GM23338 (cell line): ENCODE measurements at regions not wholly inside any gene's neighbourhood (a gene's known extent, or its start where the extent isn't known, plus 50 kb on each side); places are given as distances from the start of the nearest gene placed in this dataset.

Experiments used
- ATAC-seq: fragments of 200-7000 bp; cut with Tn5 transposase; 3 replicates; pipeline ENCODE4 v1.9.1; 2020
- DNase-seq: peaks from one replicate; pipeline ENCODE4 v3.0.0-alpha.2; 2015; ENCODE audit warnings: low spot score
- H2AFZ ChIP-seq: fragments of 200-600 bp; sonication (generic); 2 replicates; pipeline ENCODE4 v1.8.0; 2016; ENCODE audit warnings: antibody characterized with exemption, mild to moderate bottlenecking, moderate library complexity
- H3F3A ChIP-seq: fragments of 200-600 bp; sonication (generic); replicated peaks from 2 replicates; pipeline ENCODE4 v1.8.0; 2017; ENCODE audit warnings: antibody characterized with exemption, mixed run types, low read depth
- H3K27ac ChIP-seq: fragments of 200-600 bp; sonication (generic); 2 replicates; pipeline ENCODE4 v1.6.1; 2016; ENCODE audit warnings: low read depth
- H3K27me3 ChIP-seq: fragments of 200-600 bp; sonication (generic); 2 replicates; pipeline ENCODE4 v1.8.0; 2016; ENCODE audit warnings: mild to moderate bottlenecking, mixed run types, moderate library complexity; ENCODE audit not compliant: insufficient read depth
- H3K36me3 ChIP-seq: fragments of 200-600 bp; sonication (generic); 2 replicates; pipeline ENCODE4 v1.8.0; 2016; ENCODE audit warnings: mild to moderate bottlenecking; ENCODE audit not compliant: insufficient read depth
- H3K4me1 ChIP-seq: fragments of 200-600 bp; sonication (generic); 2 replicates; pipeline ENCODE4 v1.8.0; 2016; ENCODE audit warnings: mild to moderate bottlenecking, moderate library complexity; ENCODE audit not compliant: insufficient read depth
- H3K4me2 ChIP-seq: fragments of 200-600 bp; sonication (generic); 2 replicates; pipeline ENCODE4 v1.7.1; 2017; ENCODE audit warnings: mixed run types
- H3K4me3 ChIP-seq: fragments of 200-600 bp; sonication (generic); 2 replicates; pipeline ENCODE4 v1.6.1; 2016; ENCODE audit warnings: mixed run types
- H3K79me2 ChIP-seq: fragments of 200-600 bp; sonication (generic); replicated peaks from 2 replicates; pipeline ENCODE4 v1.8.0; 2017; ENCODE audit warnings: mild to moderate bottlenecking; ENCODE audit not compliant: insufficient read depth
- H3K9me2 ChIP-seq: fragments of 200-600 bp; sonication (generic); 2 replicates; pipeline ENCODE4 v1.8.0; 2017; ENCODE audit not compliant: insufficient read depth
- H4K20me1 ChIP-seq: fragments of 200-600 bp; sonication (generic); replicated peaks from 2 replicates; pipeline ENCODE4 v1.8.0; 2017; ENCODE audit warnings: mild to moderate bottlenecking; ENCODE audit not compliant: insufficient read depth
- H3K27ac Mint-ChIP-seq: 2 replicates; pipeline ENCODE4 v1.8.0; 2020; ENCODE audit warnings: inconsistent platforms, mild to moderate bottlenecking, moderate library complexity, mixed read lengths
- H3K27me3 Mint-ChIP-seq: 3 replicates; pipeline ENCODE4 v1.8.0; 2022; ENCODE audit warnings: low read depth, mild to moderate bottlenecking, moderate library complexity, mixed read lengths, inconsistent platforms; ENCODE audit not compliant: insufficient read depth, poor library complexity
- H3K36me3 Mint-ChIP-seq: 3 replicates; pipeline ENCODE4 v1.8.0; 2021; ENCODE audit warnings: low read depth, mild to moderate bottlenecking, inconsistent platforms, moderate library complexity, mixed read lengths
- H3K4me1 Mint-ChIP-seq: 3 replicates; pipeline ENCODE4 v1.8.0; 2020; ENCODE audit warnings: mild to moderate bottlenecking, inconsistent platforms, mixed read lengths
- H3K4me3 Mint-ChIP-seq: 3 replicates; pipeline ENCODE4 v1.8.0; 2021; ENCODE audit warnings: moderate library complexity, mild to moderate bottlenecking, inconsistent platforms, mixed read lengths
- H3K9me3 Mint-ChIP-seq: 3 replicates; pipeline ENCODE4 v1.8.0; 2020; ENCODE audit warnings: moderate library complexity, mild to moderate bottlenecking, inconsistent platforms, mixed read lengths
- CREB1 ChIP-seq: fragments of 250-450 bp; sonication (Bioruptor Pico); IDR thresholded peaks from 2 replicates; pipeline ENCODE4 v1.5.0; 2020; ENCODE audit warnings: low read depth, mild to moderate bottlenecking, moderate library complexity
- NANOG ChIP-seq: IDR thresholded peaks from 2 replicates; pipeline ENCODE4 v1.6.1; 2016; ENCODE audit warnings: antibody characterized with exemption, borderline replicate concordance
- POLR2AphosphoS5 ChIP-seq: IDR thresholded peaks from 2 replicates; pipeline ENCODE4 v1.6.1; 2016; ENCODE audit warnings: antibody characterized with exemption, low read depth
- ZNF114 ChIP-seq: fragments of 250-450 bp; sonication (Bioruptor Pico); IDR thresholded peaks from 2 replicates; pipeline ENCODE4 v1.5.0; 2020; ENCODE audit warnings: mild to moderate bottlenecking, moderate library complexity
- ZNF331 ChIP-seq: fragments of 250-450 bp; sonication (Bioruptor Pico); IDR thresholded peaks from 2 replicates; pipeline ENCODE4 v1.5.0; 2020; ENCODE audit warnings: low read depth, mild to moderate bottlenecking, moderate library complexity
- TF ChIP-seq, protein P1 (sequence below), 2 experiments: fragments of 200-600 bp in 1 of 2; sonication (generic) in 1 of 2; conservative IDR thresholded peaks; 2 replicates each; pipeline versions ENCODE4 v1.5.1 to v1.6.1; 2016 to 2017; ENCODE audit warnings: antibody characterized with exemption in 2 of 2, low read depth in 2 of 2, mild to moderate bottlenecking in 2 of 2, moderate library complexity in 1 of 2
- TF ChIP-seq, protein P2 (sequence below): fragments of 250-450 bp; sonication (Bioruptor Pico); IDR thresholded peaks from 2 replicates; pipeline ENCODE4 v1.5.0; 2020; ENCODE audit warnings: mild to moderate bottlenecking, moderate library complexity

DNA sequence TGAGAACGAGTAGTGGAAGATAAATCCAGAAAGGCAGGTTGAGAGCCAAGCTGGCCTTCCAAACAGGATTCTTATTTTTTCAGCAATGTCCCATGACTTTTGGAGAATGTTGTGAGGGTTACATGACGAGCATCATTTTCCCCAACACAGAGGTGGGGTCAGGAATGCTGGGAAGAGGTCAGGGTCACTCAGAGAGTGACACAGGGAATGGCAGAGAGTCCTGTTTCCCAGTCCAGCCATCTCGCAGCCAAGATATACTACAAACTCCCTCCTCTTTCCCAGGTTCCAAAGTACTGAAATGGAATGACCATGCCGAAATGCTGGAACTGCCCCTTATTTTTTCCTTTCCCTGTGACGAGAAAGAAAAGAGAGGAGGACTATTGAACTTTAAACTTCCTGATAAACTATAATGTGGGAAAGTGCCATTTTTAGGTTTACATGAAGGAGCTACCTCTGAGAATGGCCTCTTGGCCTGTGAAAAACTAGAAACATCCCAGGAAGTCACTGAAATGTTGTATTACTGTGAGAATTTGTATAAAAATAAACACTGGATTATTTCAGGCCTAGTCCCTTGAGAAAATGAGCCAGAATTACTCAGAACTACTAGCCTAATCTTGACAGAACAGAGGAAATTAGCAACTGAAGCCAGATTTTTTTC, 420.4 kb downstream of the CETN3 start:
- H3K27me3 ChIP-seq, result no peaks in the 10 kb centered on the region
- Mint-ChIP-seq H3K4me1 (peaks cover 26% of the 10 kb centered on the region), H3K9me3 (no peaks in the 10 kb centered on the region), H3K36me3 (peaks cover 2% of the 10 kb centered on the region; the same call in 1 of the 3 replicates), H3K4me3 (no peak overlapping the region), H3K27me3 (no peaks in the 10 kb centered on the region), H3K27ac (0 out of 2 replicates have a peak overlapping the region, but pooled peaks have one; percentile 69)
- H3K4me2 ChIP-seq, result 0 out of 2 replicates have a peak overlapping the region, but pooled peaks have one; percentile 53
- no peaks in the 10 kb centered on the region for H3F3A ChIP-seq
- DNase-seq (no peak), ATAC-seq (no peak)
- H3K4me1 ChIP-seq, result peaks cover 22% of the 10 kb centered on the region
- no peaks in the 10 kb centered on the region for H3K36me3 ChIP-seq
- TF ChIP-seq NANOG, result no peak
- TF ChIP-seq POLR2AphosphoS5, result no peak
- no peak for TF ChIP-seq CREB1 (CRISPR knock-in tag)
- H3K9me2 ChIP-seq, result peaks cover 18% of the 10 kb centered on the region
- no peak overlapping the region for H2AFZ ChIP-seq
- H3K4me3 ChIP-seq, result no peak overlapping the region
- H3K27ac ChIP-seq, result no peak overlapping the region
- H4K20me1 ChIP-seq, result no peaks in the 10 kb centered on the region
- no peaks in the 10 kb centered on the region for H3K79me2 ChIP-seq

DNA sequence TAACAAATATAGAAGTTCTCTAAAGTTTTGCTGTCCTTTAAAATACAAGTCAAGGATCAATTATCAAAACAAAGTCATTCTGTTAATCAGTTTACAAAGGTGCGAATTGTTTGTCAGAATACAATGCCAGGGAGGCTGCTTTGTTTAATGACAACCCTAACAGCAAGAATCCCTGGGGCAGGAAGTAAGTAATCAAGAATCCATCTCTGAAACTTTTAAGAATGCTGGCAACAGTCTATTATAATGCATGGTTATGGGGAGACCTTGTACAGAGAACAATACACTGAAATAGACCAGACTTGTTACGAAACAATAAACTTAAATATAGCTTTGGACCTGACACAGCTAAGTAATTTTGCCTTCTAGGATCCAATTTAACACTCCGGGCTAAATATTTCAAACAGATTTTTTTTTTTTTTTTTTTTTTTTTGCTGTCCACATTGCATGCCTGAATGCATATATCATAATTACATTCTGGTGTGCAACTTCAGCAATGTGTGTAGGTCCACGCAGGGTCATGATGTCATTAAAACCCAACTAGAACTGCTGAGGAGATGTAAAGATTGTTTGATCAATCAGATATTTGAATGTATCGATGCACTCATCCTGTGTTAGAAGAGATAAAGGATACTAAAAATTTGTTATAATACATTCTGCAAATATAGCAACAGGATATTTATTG, 421.3 kb downstream of the CETN3 start:
- no peak overlapping the region for H3K4me3 ChIP-seq
- peaks cover 13% of the 10 kb centered on the region for H3K9me2 ChIP-seq
- Mint-ChIP-seq H3K36me3 (peaks cover 2% of the 10 kb centered on the region; the same call in 1 of the 3 replicates), H3K4me1 (peaks cover 28% of the 10 kb centered on the region), H3K27ac (peak overlapping the region; percentile 50), H3K9me3 (no peaks in the 10 kb centered on the region; the same call in 2 of the 3 replicates), H3K27me3 (no peaks in the 10 kb centered on the region), H3K4me3 (no peak overlapping the region)
- H3K27me3 ChIP-seq, result no peaks in the 10 kb centered on the region
- H3K36me3 ChIP-seq, result no peaks in the 10 kb centered on the region
- TF ChIP-seq ZNF331 (CRISPR knock-in tag) (no peak), CREB1 (CRISPR knock-in tag) (no peak), ZNF114 (CRISPR knock-in tag) (no peak), NANOG (peak; percentile 85)
- TF ChIP-seq, protein P1, sequence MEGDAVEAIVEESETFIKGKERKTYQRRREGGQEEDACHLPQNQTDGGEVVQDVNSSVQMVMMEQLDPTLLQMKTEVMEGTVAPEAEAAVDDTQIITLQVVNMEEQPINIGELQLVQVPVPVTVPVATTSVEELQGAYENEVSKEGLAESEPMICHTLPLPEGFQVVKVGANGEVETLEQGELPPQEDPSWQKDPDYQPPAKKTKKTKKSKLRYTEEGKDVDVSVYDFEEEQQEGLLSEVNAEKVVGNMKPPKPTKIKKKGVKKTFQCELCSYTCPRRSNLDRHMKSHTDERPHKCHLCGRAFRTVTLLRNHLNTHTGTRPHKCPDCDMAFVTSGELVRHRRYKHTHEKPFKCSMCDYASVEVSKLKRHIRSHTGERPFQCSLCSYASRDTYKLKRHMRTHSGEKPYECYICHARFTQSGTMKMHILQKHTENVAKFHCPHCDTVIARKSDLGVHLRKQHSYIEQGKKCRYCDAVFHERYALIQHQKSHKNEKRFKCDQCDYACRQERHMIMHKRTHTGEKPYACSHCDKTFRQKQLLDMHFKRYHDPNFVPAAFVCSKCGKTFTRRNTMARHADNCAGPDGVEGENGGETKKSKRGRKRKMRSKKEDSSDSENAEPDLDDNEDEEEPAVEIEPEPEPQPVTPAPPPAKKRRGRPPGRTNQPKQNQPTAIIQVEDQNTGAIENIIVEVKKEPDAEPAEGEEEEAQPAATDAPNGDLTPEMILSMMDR (conservative IDR thresholded peaks at IDR 0.05; ENCODE audit: low read depth in 2 of 2), result no peak
- H4K20me1 ChIP-seq, result no peaks in the 10 kb centered on the region
- H3K27ac ChIP-seq, result no peak overlapping the region
- no peaks in the 10 kb centered on the region for H3F3A ChIP-seq
- H3K79me2 ChIP-seq, result no peaks in the 10 kb centered on the region
- DNase-seq (peak; percentile 40), ATAC-seq (peak; percentile 57)
- peaks cover 27% of the 10 kb centered on the region for H3K4me1 ChIP-seq
- no peak overlapping the region for H2AFZ ChIP-seq
- peak overlapping the region; percentile 53; the same call in 1 of the 2 replicates for H3K4me2 ChIP-seq

DNA sequence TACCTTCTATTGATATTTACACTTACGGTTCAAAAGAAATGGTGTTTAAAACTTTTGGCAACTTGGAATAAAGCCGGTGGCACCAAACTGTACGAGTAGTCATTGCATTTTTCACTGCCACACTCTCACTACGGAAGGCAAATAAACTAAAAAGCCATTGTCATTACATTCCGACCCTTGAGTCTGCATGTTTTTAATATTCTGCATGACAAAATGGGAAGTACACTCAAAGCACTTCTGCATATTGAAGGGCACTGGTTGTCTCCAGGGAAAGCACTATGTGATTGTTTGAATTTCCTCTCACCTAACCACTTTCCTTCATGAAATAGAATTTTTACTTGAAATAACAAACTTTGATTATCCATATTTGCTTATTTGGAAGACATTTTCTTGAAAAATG, 426.3 kb downstream of the CETN3 start:
- no peak for ATAC-seq
- Histone ChIP-seq H3K4me3 (no peak overlapping the region), H4K20me1 (no peaks in the 10 kb centered on the region), H3K79me2 (no peaks in the 10 kb centered on the region), H3F3A (no peaks in the 10 kb centered on the region), H2AFZ (no peak overlapping the region), H3K4me1 (peaks cover 21% of the 10 kb centered on the region), H3K36me3 (no peaks in the 10 kb centered on the region), H3K27me3 (no peaks in the 10 kb centered on the region), H3K27ac (no peak overlapping the region), H3K9me2 (0 out of 2 replicates have a peak, but pooled peaks cover 3% of the 10 kb centered on the region), H3K4me2 (peak overlapping the region; percentile 37; the same call in 1 of the 2 replicates)
- Mint-ChIP-seq H3K4me3 (no peak overlapping the region), H3K27me3 (no peaks in the 10 kb centered on the region), H3K27ac (no peak overlapping the region), H3K36me3 (peaks cover 2% of the 10 kb centered on the region; the same call in 1 of the 3 replicates), H3K9me3 (no peaks in the 10 kb centered on the region; the same call in 2 of the 3 replicates), H3K4me1 (peaks cover 23% of the 10 kb centered on the region)
- DNase-seq, result no peak
- TF ChIP-seq, protein P2, sequence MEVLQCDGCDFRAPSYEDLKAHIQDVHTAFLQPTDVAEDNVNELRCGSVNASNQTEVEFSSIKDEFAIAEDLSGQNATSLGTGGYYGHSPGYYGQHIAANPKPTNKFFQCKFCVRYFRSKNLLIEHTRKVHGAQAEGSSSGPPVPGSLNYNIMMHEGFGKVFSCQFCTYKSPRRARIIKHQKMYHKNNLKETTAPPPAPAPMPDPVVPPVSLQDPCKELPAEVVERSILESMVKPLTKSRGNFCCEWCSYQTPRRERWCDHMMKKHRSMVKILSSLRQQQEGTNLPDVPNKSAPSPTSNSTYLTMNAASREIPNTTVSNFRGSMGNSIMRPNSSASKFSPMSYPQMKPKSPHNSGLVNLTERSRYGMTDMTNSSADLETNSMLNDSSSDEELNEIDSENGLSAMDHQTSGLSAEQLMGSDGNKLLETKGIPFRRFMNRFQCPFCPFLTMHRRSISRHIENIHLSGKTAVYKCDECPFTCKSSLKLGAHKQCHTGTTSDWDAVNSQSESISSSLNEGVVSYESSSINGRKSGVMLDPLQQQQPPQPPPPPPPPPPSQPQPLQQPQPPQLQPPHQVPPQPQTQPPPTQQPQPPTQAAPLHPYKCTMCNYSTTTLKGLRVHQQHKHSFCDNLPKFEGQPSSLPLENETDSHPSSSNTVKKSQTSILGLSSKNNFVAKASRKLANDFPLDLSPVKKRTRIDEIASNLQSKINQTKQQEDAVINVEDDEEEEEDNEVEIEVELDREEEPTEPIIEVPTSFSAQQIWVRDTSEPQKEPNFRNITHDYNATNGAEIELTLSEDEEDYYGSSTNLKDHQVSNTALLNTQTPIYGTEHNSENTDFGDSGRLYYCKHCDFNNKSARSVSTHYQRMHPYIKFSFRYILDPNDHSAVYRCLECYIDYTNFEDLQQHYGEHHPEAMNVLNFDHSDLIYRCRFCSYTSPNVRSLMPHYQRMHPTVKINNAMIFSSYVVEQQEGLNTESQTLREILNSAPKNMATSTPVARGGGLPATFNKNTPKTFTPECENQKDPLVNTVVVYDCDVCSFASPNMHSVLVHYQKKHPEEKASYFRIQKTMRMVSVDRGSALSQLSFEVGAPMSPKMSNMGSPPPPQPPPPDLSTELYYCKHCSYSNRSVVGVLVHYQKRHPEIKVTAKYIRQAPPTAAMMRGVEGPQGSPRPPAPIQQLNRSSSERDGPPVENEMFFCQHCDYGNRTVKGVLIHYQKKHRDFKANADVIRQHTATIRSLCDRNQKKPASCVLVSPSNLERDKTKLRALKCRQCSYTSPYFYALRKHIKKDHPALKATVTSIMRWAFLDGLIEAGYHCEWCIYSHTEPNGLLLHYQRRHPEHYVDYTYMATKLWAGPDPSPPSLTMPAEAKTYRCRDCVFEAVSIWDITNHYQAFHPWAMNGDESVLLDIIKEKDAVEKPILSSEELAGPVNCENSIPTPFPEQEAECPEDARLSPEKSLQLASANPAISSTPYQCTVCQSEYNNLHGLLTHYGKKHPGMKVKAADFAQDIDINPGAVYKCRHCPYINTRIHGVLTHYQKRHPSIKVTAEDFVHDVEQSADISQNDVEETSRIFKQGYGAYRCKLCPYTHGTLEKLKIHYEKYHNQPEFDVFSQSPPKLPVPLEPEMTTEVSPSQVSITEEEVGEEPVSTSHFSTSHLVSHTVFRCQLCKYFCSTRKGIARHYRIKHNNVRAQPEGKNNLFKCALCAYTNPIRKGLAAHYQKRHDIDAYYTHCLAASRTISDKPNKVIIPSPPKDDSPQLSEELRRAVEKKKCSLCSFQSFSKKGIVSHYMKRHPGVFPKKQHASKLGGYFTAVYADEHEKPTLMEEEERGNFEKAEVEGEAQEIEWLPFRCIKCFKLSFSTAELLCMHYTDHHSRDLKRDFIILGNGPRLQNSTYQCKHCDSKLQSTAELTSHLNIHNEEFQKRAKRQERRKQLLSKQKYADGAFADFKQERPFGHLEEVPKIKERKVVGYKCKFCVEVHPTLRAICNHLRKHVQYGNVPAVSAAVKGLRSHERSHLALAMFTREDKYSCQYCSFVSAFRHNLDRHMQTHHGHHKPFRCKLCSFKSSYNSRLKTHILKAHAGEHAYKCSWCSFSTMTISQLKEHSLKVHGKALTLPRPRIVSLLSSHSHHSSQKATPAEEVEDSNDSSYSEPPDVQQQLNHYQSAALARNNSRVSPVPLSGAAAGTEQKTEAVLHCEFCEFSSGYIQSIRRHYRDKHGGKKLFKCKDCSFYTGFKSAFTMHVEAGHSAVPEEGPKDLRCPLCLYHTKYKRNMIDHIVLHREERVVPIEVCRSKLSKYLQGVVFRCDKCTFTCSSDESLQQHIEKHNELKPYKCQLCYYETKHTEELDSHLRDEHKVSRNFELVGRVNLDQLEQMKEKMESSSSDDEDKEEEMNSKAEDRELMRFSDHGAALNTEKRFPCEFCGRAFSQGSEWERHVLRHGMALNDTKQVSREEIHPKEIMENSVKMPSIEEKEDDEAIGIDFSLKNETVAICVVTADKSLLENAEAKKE (CRISPR knock-in tag), result no peak
- no peak for TF ChIP-seq POLR2AphosphoS5
